IPS-NIHi7 (cell line): ENCODE measurements at regions not wholly inside any gene's neighbourhood (a gene's known extent, or its start where the extent isn't known, plus 50 kb on each side); places are given as distances from the start of the nearest gene placed in this dataset.
A peak's percentile ranks its signal among the peaks of the same experiment; 100 is the strongest.
"Not testable (repeated sequence)": the region's sequence is repeated elsewhere in the genome, so short reads cannot be mapped to it uniquely, and the experiment has no call there.

ENCODE experiments used
- DNase-seq: peaks from one replicate; pipeline ENCODE4 v3.0.0; 2012; ENCODE audit warnings: mixed read lengths; ENCODE audit errors: extremely low spot score

- DNase-seq = peak; percentile 74
Observed at GRCh38 chr6:28657769-28658465, 132.2 kb downstream of the GPX5 start.

GRCh38 chr6:28658475-28659249 lies 133.0 kb downstream of the GPX5 start:
- peak; percentile 45 for DNase-seq

GRCh38 chr6:28659250-28659566 lies 133.5 kb downstream of the GPX5 start:
- DNase-seq = no peak

- no peak for DNase-seq
Observed at GRCh38 chr6:28661097-28661713, 135.5 kb downstream of the GPX5 start.

- DNase-seq = no peak
Observed at GRCh38 chr6:28664870-28665396, 139.3 kb downstream of the GPX5 start.

- no peak for DNase-seq
Observed at GRCh38 chr6:28673417-28673786, 147.7 kb downstream of the GPX5 start.

- DNase-seq = peak; percentile 70
Observed at GRCh38 chr6:28673787-28674671, 148.3 kb downstream of the GPX5 start.

GRCh38 chr6:28675600-28675999 lies 149.9 kb downstream of the GPX5 start:
- no peak for DNase-seq

GRCh38 chr6:28682542-28682941 lies 156.9 kb downstream of the GPX5 start:
- no peak for DNase-seq

GRCh38 chr6:28682956-28683685 lies 157.4 kb downstream of the GPX5 start:
- not testable (repeated sequence) for DNase-seq

- peak; percentile 23 for DNase-seq
Observed at GRCh38 chr6:28683945-28684538, 158.4 kb downstream of the GPX5 start.

- DNase-seq = not testable (repeated sequence)
Observed at GRCh38 chr6:28685960-28686359, 160.3 kb downstream of the GPX5 start.

- peak; percentile 26 for DNase-seq
Observed at GRCh38 chr6:28686446-28687027, 160.9 kb downstream of the GPX5 start.

- DNase-seq = not testable (repeated sequence)
Observed at GRCh38 chr6:28687309-28687981, 161.8 kb downstream of the GPX5 start.

- not testable (repeated sequence) for DNase-seq
Observed at GRCh38 chr6:28691991-28692390, 166.3 kb downstream of the GPX5 start.

GRCh38 chr6:28693033-28693750 lies 167.5 kb downstream of the GPX5 start:
- DNase-seq = peak; percentile 58

- DNase-seq = peak; percentile 65
Observed at GRCh38 chr6:28693751-28694443, 168.2 kb downstream of the GPX5 start.

GRCh38 chr6:28695715-28696114 lies 170.0 kb downstream of the GPX5 start:
- no peak for DNase-seq
